ENCODE measurements at regions not wholly inside any gene's neighbourhood (a gene's known extent, or its start where the extent isn't known, plus 50 kb on each side); places are given as distances from the start of the nearest gene placed in this dataset.

DNA sequence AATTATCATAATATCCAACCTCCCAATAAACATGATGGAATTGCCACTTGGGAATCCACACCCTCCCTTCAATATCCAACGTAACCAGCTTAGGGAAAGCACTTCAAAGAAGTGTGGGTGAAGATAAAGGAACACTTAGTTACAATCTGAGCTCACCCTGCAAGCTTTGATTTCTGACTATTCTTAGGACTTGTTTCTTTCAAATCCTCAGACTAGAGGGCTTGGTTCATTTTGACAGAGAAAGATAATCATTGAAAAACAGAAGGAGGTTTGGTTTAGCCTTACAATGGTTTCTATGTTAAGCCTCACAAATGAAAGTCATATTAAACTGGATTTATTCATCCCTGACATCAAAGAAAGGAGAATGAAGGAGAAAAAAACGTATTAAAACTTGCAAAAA, 57.9 kb upstream of the SYT13 start:
- TF ChIP-seq POLR2A (IDR thresholded peaks at IDR 0.05), result no peak
- TF ChIP-seq, protein P1, sequence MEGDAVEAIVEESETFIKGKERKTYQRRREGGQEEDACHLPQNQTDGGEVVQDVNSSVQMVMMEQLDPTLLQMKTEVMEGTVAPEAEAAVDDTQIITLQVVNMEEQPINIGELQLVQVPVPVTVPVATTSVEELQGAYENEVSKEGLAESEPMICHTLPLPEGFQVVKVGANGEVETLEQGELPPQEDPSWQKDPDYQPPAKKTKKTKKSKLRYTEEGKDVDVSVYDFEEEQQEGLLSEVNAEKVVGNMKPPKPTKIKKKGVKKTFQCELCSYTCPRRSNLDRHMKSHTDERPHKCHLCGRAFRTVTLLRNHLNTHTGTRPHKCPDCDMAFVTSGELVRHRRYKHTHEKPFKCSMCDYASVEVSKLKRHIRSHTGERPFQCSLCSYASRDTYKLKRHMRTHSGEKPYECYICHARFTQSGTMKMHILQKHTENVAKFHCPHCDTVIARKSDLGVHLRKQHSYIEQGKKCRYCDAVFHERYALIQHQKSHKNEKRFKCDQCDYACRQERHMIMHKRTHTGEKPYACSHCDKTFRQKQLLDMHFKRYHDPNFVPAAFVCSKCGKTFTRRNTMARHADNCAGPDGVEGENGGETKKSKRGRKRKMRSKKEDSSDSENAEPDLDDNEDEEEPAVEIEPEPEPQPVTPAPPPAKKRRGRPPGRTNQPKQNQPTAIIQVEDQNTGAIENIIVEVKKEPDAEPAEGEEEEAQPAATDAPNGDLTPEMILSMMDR (IDR thresholded peaks at IDR 0.05), result no peak

All from heart left ventricle (tissue), 13 donors.